A673 (cell line): ENCODE measurements at regions not wholly inside any gene's neighbourhood (a gene's known extent, or its start where the extent isn't known, plus 50 kb on each side); places are given as distances from the start of the nearest gene placed in this dataset.

Experiments
- BruUV-seq: library from RNA; stranded (reverse); fragments of 400-500 nt; replicated peaks from 2 replicates; lab custom pipeline; 2021; lab: Mats Ljungman, UMichigan
- CTCF ChIA-PET: fragments of 300-600 bp; sonication (Branson Sonifier 250); formaldehyde crosslinking; loops from one replicate; lab custom pipeline; 2022; ENCODE audit warnings: antibody characterized with exemption; lab: Charles Lee
- POLR2A ChIA-PET: fragments of 300-600 bp; sonication (Branson Sonifier 250); formaldehyde crosslinking; loops from one replicate; lab custom pipeline; 2022; ENCODE audit warnings: antibody characterized with exemption; ENCODE audit not compliant: low non-redundant PET; lab: Charles Lee
- DNase-seq: peaks from one replicate; pipeline ENCODE4 v3.0.0-alpha.2; 2015; ENCODE audit warnings: low spot score
- H3K27ac ChIP-seq: fragments of 200-600 bp; sonication (generic); 2 replicates; pipeline ENCODE4 v1.5.1; 2016; ENCODE audit warnings: mixed run types, low read depth, mild to moderate bottlenecking, mixed read lengths, antibody characterized with exemption, low read length; ENCODE audit not compliant: poor library complexity, severe bottlenecking
- H3K27me3 ChIP-seq: fragments of 200-600 bp; sonication (generic); replicated peaks from 2 replicates; pipeline ENCODE4 v1.6.1; 2017; ENCODE audit warnings: mixed run types, low read depth, mild to moderate bottlenecking, mixed read lengths, antibody characterized with exemption, low read length; ENCODE audit not compliant: insufficient read depth, poor library complexity
- H3K36me3 ChIP-seq: fragments of 200-600 bp; sonication (generic); 2 replicates; pipeline ENCODE4 v1.6.1; 2016; ENCODE audit warnings: mixed run types, mild to moderate bottlenecking, mixed read lengths, antibody characterized with exemption, low read length; ENCODE audit not compliant: insufficient read depth, poor library complexity, severe bottlenecking
- H3K4me1 ChIP-seq: fragments of 200-600 bp; sonication (generic); 2 replicates; pipeline ENCODE4 v1.6.1; 2017; ENCODE audit warnings: mixed run types, mild to moderate bottlenecking, mixed read lengths, antibody characterized with exemption, low read length; ENCODE audit not compliant: insufficient read depth, poor library complexity, severe bottlenecking
- H3K4me3 ChIP-seq: fragments of 200-600 bp; sonication (generic); 2 replicates; pipeline ENCODE4 v1.5.1; 2016; ENCODE audit warnings: low read depth, mixed run types, mild to moderate bottlenecking, mixed read lengths, low read length; ENCODE audit not compliant: poor library complexity, severe bottlenecking
- H3K9me3 ChIP-seq: fragments of 200-600 bp; sonication (generic); 2 replicates; pipeline ENCODE4 v1.6.1; 2016; ENCODE audit warnings: mixed run types, low read depth, mild to moderate bottlenecking, mixed read lengths, antibody characterized with exemption, low read length; ENCODE audit not compliant: poor library complexity, severe bottlenecking
- EZH2 ChIP-seq: fragments of 200-600 bp; sonication (generic); IDR thresholded peaks from 2 replicates; pipeline ENCODE4 v1.6.1; 2017; ENCODE audit warnings: borderline replicate concordance, low read depth, mild to moderate bottlenecking, mixed read lengths, antibody characterized with exemption, low read length; ENCODE audit not compliant: poor library complexity, severe bottlenecking
- intact Hi-C: fragments of 100-400 bp; cut with micrococcal nuclease; formaldehyde crosslinking; loops from one replicate; pipeline ENCODE4 v1.10.0; 2022; ENCODE audit not compliant: unreplicated experiment
- TF ChIP-seq, protein P1 (sequence below): fragments of 300-800, 200-600 bp; sonication (generic); conservative IDR thresholded peaks from 2 replicates; pipeline ENCODE4 v1.5.1; 2017; ENCODE audit warnings: low read depth, mild to moderate bottlenecking, antibody characterized with exemption, low read length, moderate library complexity, mixed read lengths

DNA sequence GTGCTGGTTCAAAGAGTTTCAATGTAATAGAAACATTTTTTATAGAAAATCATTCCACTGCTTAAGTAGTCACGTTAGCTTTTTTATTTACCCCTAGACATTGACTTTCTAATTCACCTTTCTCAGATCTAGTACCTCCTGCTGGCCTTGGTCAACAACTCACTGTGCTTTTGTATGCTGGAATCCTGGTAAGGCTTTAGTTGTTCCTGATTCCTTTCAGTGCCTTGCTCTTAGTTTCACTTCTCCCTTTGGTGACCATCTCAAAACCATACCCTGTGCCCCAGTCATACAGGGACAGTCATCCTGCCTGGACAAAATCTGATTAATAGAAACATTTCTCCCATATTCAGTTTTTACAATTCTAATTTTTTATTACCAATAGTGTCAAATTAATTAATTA, 130.2 kb downstream of the GPR37 start:
- TF ChIP-seq, protein P1, sequence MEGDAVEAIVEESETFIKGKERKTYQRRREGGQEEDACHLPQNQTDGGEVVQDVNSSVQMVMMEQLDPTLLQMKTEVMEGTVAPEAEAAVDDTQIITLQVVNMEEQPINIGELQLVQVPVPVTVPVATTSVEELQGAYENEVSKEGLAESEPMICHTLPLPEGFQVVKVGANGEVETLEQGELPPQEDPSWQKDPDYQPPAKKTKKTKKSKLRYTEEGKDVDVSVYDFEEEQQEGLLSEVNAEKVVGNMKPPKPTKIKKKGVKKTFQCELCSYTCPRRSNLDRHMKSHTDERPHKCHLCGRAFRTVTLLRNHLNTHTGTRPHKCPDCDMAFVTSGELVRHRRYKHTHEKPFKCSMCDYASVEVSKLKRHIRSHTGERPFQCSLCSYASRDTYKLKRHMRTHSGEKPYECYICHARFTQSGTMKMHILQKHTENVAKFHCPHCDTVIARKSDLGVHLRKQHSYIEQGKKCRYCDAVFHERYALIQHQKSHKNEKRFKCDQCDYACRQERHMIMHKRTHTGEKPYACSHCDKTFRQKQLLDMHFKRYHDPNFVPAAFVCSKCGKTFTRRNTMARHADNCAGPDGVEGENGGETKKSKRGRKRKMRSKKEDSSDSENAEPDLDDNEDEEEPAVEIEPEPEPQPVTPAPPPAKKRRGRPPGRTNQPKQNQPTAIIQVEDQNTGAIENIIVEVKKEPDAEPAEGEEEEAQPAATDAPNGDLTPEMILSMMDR = no peak
- no peak for TF ChIP-seq EZH2
- Histone ChIP-seq H3K4me1 (no peaks in the 10 kb centered on the region), H3K27ac (no peak overlapping the region), H3K27me3 (no peaks in the 10 kb centered on the region), H3K9me3 (no peaks in the 10 kb centered on the region), H3K4me3 (no peak overlapping the region), H3K36me3 (no peaks in the 10 kb centered on the region)
- ChIA-PET POLR2A (no interaction called here), CTCF (no interaction called here)
- BruUV-seq = no TSS peak
- intact Hi-C loops = no loop called here
- DNase-seq = no peak

DNA sequence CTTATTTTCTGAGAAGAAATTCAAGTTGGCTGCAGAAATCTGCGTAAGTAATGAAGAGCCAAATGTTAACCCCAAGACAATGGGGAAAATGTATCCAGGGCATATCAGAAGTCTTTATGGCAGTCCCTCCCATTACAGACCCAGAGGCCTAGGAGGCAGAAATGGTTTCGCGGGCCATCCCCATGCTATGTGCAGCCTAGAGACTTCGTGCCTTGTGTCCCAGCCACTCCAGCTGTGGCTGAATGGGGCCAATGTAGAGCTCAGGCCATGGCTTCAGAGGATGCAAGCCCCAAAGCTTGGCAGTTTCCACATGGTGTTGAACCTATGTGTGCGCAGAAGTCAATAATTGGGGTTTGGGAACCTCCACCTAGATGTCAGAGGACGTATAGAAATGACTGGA, 131.9 kb downstream of the GPR37 start:
- no peak for DNase-seq
- H3K27ac ChIP-seq = no peak overlapping the region
- no peaks in the 10 kb centered on the region for H3K4me1 ChIP-seq
- H3K27me3 ChIP-seq = no peaks in the 10 kb centered on the region
- TF ChIP-seq EZH2 = no peak
- TF ChIP-seq, protein P1 = no peak
- BruUV-seq = no TSS peak
- no peaks in the 10 kb centered on the region for H3K9me3 ChIP-seq
- no peak overlapping the region for H3K4me3 ChIP-seq
- ChIA-PET POLR2A (no interaction called here), CTCF (no interaction called here)
- intact Hi-C loops = no loop called here
- H3K36me3 ChIP-seq = no peaks in the 10 kb centered on the region

DNA sequence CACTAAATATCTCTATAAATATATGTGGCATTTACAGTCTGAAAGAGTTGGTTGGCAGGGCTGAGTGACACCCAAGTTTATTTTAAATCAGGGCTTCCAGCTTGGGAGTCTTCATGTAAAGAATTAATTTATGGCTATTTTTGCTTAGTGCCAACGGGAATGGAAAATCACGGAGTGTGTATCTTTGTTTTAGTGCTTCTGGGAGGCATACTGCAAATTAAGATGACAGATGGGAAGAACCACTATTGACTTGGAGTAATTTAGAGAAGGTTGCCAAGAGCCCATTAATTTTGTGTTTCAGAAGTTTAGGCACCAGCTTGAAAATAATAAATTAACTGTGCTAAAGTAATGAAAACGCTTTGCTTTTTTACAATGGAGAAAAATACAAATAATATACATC, 135.2 kb downstream of the GPR37 start:
- ChIA-PET CTCF (no interaction called here), POLR2A (no interaction called here)
- Histone ChIP-seq H3K27me3 (no peaks in the 10 kb centered on the region), H3K27ac (no peak overlapping the region), H3K4me3 (no peak overlapping the region), H3K36me3 (no peaks in the 10 kb centered on the region), H3K4me1 (no peaks in the 10 kb centered on the region), H3K9me3 (no peaks in the 10 kb centered on the region)
- TF ChIP-seq EZH2 = no peak
- TF ChIP-seq, protein P1 = no peak
- intact Hi-C loops = no loop called here
- no TSS peak for BruUV-seq
- no peak for DNase-seq
